Body of pancreas (tissue), 4 donors: ENCODE measurements at regions not wholly inside any gene's neighbourhood (a gene's known extent, or its start where the extent isn't known, plus 50 kb on each side); places are given as distances from the start of the nearest gene placed in this dataset.

Experiments used
- ATAC-seq: fragments of 150-250 bp; one replicate; pipeline ENCODE4 v1.9.1; 2016
- DNase-seq, 4 donors: peaks; one replicate each; pipeline ENCODE4 v3.0.0-alpha.2; 2019
- H3K27ac ChIP-seq, 4 donors: fragments of 200-600 bp; sonication (generic); 1 replicate in 3 of 4; 2 replicates in 1 of 4; pipeline versions ENCODE4 v1.5.1 to v1.6.1; 2016 to 2019; ENCODE audit warnings: mild to moderate bottlenecking in 1 of 4, mixed read lengths in 1 of 4, moderate library complexity in 1 of 4
- H3K27me3 ChIP-seq, 2 donors: fragments of 200-600 bp; sonication (generic); one replicate each; pipeline ENCODE4 v1.6.0; 2016; ENCODE audit warnings: mild to moderate bottlenecking in 1 of 2
- H3K36me3 ChIP-seq, 2 donors: fragments of 200-600 bp; sonication (generic); replicated peaks in 1 of 2; 2 replicates each; pipeline ENCODE4 v1.5.1; 2016; ENCODE audit warnings: low read depth in 2 of 2; ENCODE audit not compliant: insufficient read depth in 1 of 2
- H3K4me1 ChIP-seq: fragments of 200-600 bp; sonication (generic); one replicate; pipeline ENCODE4 v1.6.0; 2016
- H3K4me3 ChIP-seq, 2 donors: fragments of 200-600 bp; sonication (generic); 1 replicate in 1 of 2; 2 replicates in 1 of 2; pipeline ENCODE4 v1.5.1; 2016 to 2019
- H3K9me3 ChIP-seq, 3 donors: fragments of 200-600 bp; sonication (generic); 1 replicate in 2 of 3; 2 replicates in 1 of 3; pipeline ENCODE4 v1.5.1; 2016
- CTCF ChIP-seq, 7 experiments: fragments of 450-650 bp in 4 of 7; fragments of 200-600 bp in 3 of 7; sonication (generic) in 3 of 7; IDR thresholded peaks; one replicate each; pipeline ENCODE4 v1.5.1; 2016 to 2019; ENCODE audit warnings: antibody characterized with exemption in 7 of 7
- POLR2A ChIP-seq, 3 donors: fragments of 450-650 bp; IDR thresholded peaks; one replicate each; pipeline ENCODE4 v1.6.1; 2016; ENCODE audit warnings: antibody characterized with exemption in 3 of 3, mild to moderate bottlenecking in 2 of 3
- WGBS, 2 donors: methylation state at CpG; one replicate each; pipeline ENCODE4 v1.1.5; 2017; 5-methylcytosine and 5-hydroxymethylcytosine counted together
- intact Hi-C: fragments of 100-400 bp; cut with DNase I; formaldehyde crosslinking; loops from one replicate; pipeline ENCODE4 v1.15.1; 2023

- no peak for DNase-seq
- no peak for ATAC-seq
- intact Hi-C loops: no loop called here
- Histone ChIP-seq H3K36me3 (no peaks in the 10 kb centered on the region), H3K4me1 (no peaks in the 10 kb centered on the region), H3K4me3 (no peak overlapping the region), H3K9me3 (no peaks in the 10 kb centered on the region), H3K27me3 (no peaks in the 10 kb centered on the region), H3K27ac (no peak overlapping the region)
- TF ChIP-seq POLR2A (IDR thresholded peaks at IDR 0.05) (no peak), CTCF (IDR thresholded peaks at IDR 0.05) (no peak)
Observed at GRCh38 chr7:11302121-11302520, 328.4 kb downstream of the PHF14 start.

GRCh38 chr7:11313801-11314200, 340.1 kb downstream of the PHF14 start:
- DNase-seq: no peak
- no peak for TF ChIP-seq CTCF (IDR thresholded peaks at IDR 0.05)
- TF ChIP-seq POLR2A (IDR thresholded peaks at IDR 0.05): no peak
- H3K27me3 ChIP-seq: no peaks in the 10 kb centered on the region
- 79 to 81% methylated on average over 2 of the region's 2 CpGs for WGBS, 2 donors
- no peaks in the 10 kb centered on the region for H3K36me3 ChIP-seq
- H3K4me3 ChIP-seq: no peak overlapping the region
- H3K9me3 ChIP-seq: no peaks in the 10 kb centered on the region
- H3K4me1 ChIP-seq: no peaks in the 10 kb centered on the region
- no peak overlapping the region for H3K27ac ChIP-seq
- intact Hi-C loops: no loop called here
- no peak for ATAC-seq

- Histone ChIP-seq H3K9me3 (no peaks in the 10 kb centered on the region), H3K36me3 (no peaks in the 10 kb centered on the region), H3K27me3 (no peaks in the 10 kb centered on the region), H3K27ac (no peak overlapping the region), H3K4me1 (no peaks in the 10 kb centered on the region), H3K4me3 (no peak overlapping the region)
- ATAC-seq: no peak
- no peak for TF ChIP-seq POLR2A (IDR thresholded peaks at IDR 0.05)
- no peak for TF ChIP-seq CTCF (IDR thresholded peaks at IDR 0.05)
- no peak for DNase-seq
- intact Hi-C loops: no loop called here
- 68 to 70% methylated on average over 3 of the region's 3 CpGs for WGBS, 2 donors
Observed at GRCh38 chr7:11315666-11316258, 342.1 kb downstream of the PHF14 start.

GRCh38 chr7:11317766-11318165, 344.1 kb downstream of the PHF14 start:
- Histone ChIP-seq H3K36me3 (no peaks in the 10 kb centered on the region), H3K27me3 (no peaks in the 10 kb centered on the region), H3K4me1 (no peaks in the 10 kb centered on the region), H3K9me3 (no peaks in the 10 kb centered on the region), H3K4me3 (no peak overlapping the region), H3K27ac (no peak overlapping the region)
- DNase-seq (no peak), ATAC-seq (no peak)
- 70 to 78% methylated on average over 1 of the region's 1 CpG for WGBS, 2 donors
- intact Hi-C loops: no loop called here
- TF ChIP-seq CTCF (IDR thresholded peaks at IDR 0.05) (no peak), POLR2A (IDR thresholded peaks at IDR 0.05) (no peak)

- TF ChIP-seq CTCF (IDR thresholded peaks at IDR 0.05) (no peak), POLR2A (IDR thresholded peaks at IDR 0.05) (no peak)
- DNase-seq (no peak), ATAC-seq (no peak)
- 55 to 65% methylated on average over 1 of the region's 1 CpG for WGBS, 2 donors
- Histone ChIP-seq H3K27me3 (no peaks in the 10 kb centered on the region), H3K9me3 (no peaks in the 10 kb centered on the region), H3K36me3 (no peaks in the 10 kb centered on the region), H3K27ac (no peak overlapping the region), H3K4me3 (no peak overlapping the region), H3K4me1 (no peaks in the 10 kb centered on the region)
- intact Hi-C loops: no loop called here
Observed at GRCh38 chr7:11319491-11320274, 346.0 kb downstream of the PHF14 start.
